HT-29 (cell line): ENCODE measurements at regions not wholly inside any gene's neighbourhood (a gene's known extent, or its start where the extent isn't known, plus 50 kb on each side); places are given as distances from the start of the nearest gene placed in this dataset.

ENCODE experiments used
- DNase-seq: peaks from one replicate; pipeline ENCODE4 v3.0.0-alpha.2; 2015; ENCODE audit warnings: low spot score

- no peak for DNase-seq
Observed at GRCh38 chr13:44272692-44273091, 100.9 kb upstream of the SERP2 start.

GRCh38 chr13:44273216-44273615, 100.4 kb upstream of the SERP2 start:
- DNase-seq = no peak

- DNase-seq = peak; percentile 53
Observed at GRCh38 chr13:44273991-44274770, 99.4 kb upstream of the SERP2 start.

GRCh38 chr13:44274771-44275205, 98.8 kb upstream of the SERP2 start:
- no peak for DNase-seq

- no peak for DNase-seq
Observed at GRCh38 chr13:44275381-44275780, 98.2 kb upstream of the SERP2 start.

GRCh38 chr13:44276061-44276460, 97.6 kb upstream of the SERP2 start:
- DNase-seq = no peak

- DNase-seq = no peak
Observed at GRCh38 chr13:44277459-44277858, 96.2 kb upstream of the SERP2 start.

- peak; percentile 41 for DNase-seq
Observed at GRCh38 chr13:44278166-44278565, 95.5 kb upstream of the SERP2 start.

- no peak for DNase-seq
Observed at GRCh38 chr13:44280456-44280855, 93.2 kb upstream of the SERP2 start.

GRCh38 chr13:44281252-44282000, 92.2 kb upstream of the SERP2 start:
- DNase-seq = peak; percentile 76

GRCh38 chr13:44283600-44283999, 90.0 kb upstream of the SERP2 start:
- DNase-seq = no peak

GRCh38 chr13:44287958-44288357, 85.7 kb upstream of the SERP2 start:
- no peak for DNase-seq

GRCh38 chr13:44292545-44292944, 81.1 kb upstream of the SERP2 start:
- no peak for DNase-seq

- no peak for DNase-seq
Observed at GRCh38 chr13:44293374-44293773, 80.2 kb upstream of the SERP2 start.

- DNase-seq = no peak
Observed at GRCh38 chr13:44293908-44294735, 79.5 kb upstream of the SERP2 start.

GRCh38 chr13:44294876-44295275, 78.7 kb upstream of the SERP2 start:
- no peak for DNase-seq

- no peak for DNase-seq
Observed at GRCh38 chr13:44296856-44297255, 76.8 kb upstream of the SERP2 start.

- no peak for DNase-seq
Observed at GRCh38 chr13:44298314-44298713, 75.3 kb upstream of the SERP2 start.

- DNase-seq = no peak
Observed at GRCh38 chr13:44299152-44299943, 74.3 kb upstream of the SERP2 start.

- DNase-seq = peak; percentile 82
Observed at GRCh38 chr13:44300895-44301638, 72.6 kb upstream of the SERP2 start.

GRCh38 chr13:44301639-44302015, 72.0 kb upstream of the SERP2 start:
- no peak for DNase-seq
